ENCODE measurements at regions not wholly inside any gene's neighbourhood (a gene's known extent, or its start where the extent isn't known, plus 50 kb on each side); places are given as distances from the start of the nearest gene placed in this dataset.

DNA sequence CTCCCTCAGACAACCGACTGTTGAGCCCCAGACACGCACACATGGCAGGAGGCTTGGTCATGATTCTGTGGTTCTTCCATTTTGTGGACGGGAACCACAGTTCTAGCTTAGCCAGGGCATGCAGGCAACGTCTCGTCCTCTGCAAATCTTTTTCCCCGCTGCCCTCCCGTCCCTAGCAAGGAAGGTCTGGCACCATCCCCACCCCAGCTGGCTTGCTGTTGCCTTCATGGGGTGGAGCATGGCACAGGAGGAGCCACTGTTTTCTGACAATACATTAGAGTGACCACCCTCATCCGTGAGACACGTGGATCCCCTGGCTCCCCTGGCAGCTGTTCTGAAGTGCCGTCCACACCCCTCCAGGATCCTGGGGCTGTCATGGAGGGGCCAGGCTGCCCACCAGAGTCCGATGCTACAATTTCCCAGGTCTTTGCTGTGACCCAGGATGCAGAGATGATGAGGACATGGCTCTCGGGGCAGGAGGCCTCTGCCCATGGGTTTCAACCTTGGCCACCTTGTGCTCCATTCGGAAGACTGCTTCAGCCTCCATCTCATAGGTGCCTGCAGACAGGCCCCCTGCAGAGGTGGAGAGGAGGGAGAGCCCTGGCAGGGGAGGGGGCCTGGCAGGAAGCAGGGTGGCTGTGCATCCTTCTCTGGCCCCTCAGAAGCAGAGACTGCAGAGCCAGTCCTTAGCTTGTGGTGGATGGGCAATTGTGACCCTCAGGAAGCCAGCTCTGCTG, 233.6 kb downstream of the GLRX3 start:
- ChIA-PET POLR2A (no interaction called here), CTCF (no interaction called here)
- no TSS peak for BruUV-seq (replicated peaks)
- in situ Hi-C loops (cut with HindIII; ENCODE audit: low pct_unique_long_range_greater_than_20kb, low sequenced_read_pairs) (no loop called here), intact Hi-C loops (cut with micrococcal nuclease; ENCODE audit: unreplicated experiment) (no loop called here)
- Histone ChIP-seq H3K27ac (ENCODE audit: low read length) (no peak overlapping the region), H3K9me3 (ENCODE audit: control insufficient read depth, insufficient read depth, low read depth, low read length) (no peaks in the 10 kb centered on the region), H3K4me1 (ENCODE audit: control insufficient read depth, insufficient read depth, low read length) (no peaks in the 10 kb centered on the region), H3K4me3 (ENCODE audit: low read depth in 2 of 2, low read length in 2 of 2) (no peak overlapping the region), H3K27me3 (ENCODE audit: control insufficient read depth, insufficient read depth, low read length) (no peaks in the 10 kb centered on the region), H3K36me3 (ENCODE audit: control insufficient read depth, insufficient read depth, low read length) (no peaks in the 10 kb centered on the region)
- DNase-seq (ENCODE audit: low read depth, low spot score) (no peak), ATAC-seq (no peak)
- TF ChIP-seq, protein P1, sequence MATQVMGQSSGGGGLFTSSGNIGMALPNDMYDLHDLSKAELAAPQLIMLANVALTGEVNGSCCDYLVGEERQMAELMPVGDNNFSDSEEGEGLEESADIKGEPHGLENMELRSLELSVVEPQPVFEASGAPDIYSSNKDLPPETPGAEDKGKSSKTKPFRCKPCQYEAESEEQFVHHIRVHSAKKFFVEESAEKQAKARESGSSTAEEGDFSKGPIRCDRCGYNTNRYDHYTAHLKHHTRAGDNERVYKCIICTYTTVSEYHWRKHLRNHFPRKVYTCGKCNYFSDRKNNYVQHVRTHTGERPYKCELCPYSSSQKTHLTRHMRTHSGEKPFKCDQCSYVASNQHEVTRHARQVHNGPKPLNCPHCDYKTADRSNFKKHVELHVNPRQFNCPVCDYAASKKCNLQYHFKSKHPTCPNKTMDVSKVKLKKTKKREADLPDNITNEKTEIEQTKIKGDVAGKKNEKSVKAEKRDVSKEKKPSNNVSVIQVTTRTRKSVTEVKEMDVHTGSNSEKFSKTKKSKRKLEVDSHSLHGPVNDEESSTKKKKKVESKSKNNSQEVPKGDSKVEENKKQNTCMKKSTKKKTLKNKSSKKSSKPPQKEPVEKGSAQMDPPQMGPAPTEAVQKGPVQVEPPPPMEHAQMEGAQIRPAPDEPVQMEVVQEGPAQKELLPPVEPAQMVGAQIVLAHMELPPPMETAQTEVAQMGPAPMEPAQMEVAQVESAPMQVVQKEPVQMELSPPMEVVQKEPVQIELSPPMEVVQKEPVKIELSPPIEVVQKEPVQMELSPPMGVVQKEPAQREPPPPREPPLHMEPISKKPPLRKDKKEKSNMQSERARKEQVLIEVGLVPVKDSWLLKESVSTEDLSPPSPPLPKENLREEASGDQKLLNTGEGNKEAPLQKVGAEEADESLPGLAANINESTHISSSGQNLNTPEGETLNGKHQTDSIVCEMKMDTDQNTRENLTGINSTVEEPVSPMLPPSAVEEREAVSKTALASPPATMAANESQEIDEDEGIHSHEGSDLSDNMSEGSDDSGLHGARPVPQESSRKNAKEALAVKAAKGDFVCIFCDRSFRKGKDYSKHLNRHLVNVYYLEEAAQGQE (IDR thresholded peaks at IDR 0.05; ENCODE audit: insufficient read depth in 1 of 2, low read depth in 2 of 2, low read length in 1 of 2), result no peak
- TF ChIP-seq POLR2AphosphoS5 (IDR thresholded peaks at IDR 0.05; ENCODE audit: low read depth, low read length) (no peak), TCF7L2 (IDR thresholded peaks at IDR 0.05; ENCODE audit: low read depth, low read length) (no peak), SIN3A (IDR thresholded peaks at IDR 0.05; ENCODE audit: borderline replicate concordance, insufficient read depth, low read depth, low read length) (no peak)

DNA sequence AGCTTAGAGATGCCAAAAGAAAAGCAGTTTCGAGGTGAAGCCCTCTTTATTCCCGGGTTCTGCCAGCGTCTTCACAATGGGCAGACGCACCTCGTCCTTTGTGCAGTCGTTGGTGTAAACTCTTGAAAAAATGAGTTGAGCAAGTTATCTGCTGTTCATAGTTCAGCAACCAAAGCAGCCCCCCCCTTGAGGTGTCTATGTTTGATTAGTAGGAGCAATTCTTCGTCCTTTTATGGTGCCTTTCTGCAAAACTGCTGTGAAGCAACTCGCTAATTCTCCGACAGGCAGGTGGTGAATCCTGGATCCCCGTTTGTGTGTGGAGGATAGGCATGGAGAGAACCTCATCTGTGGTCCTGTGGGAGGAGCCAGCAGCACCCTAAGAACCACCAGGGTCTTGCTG, 234.5 kb downstream of the GLRX3 start:
- CTCF ChIA-PET, result no interaction called here
- Histone ChIP-seq H3K9me3 (ENCODE audit: control insufficient read depth, insufficient read depth, low read depth, low read length) (no peaks in the 10 kb centered on the region), H3K4me3 (ENCODE audit: low read depth in 2 of 2, low read length in 2 of 2) (no peak overlapping the region), H3K27me3 (ENCODE audit: control insufficient read depth, insufficient read depth, low read length) (no peaks in the 10 kb centered on the region; the same call in 1 of the 2 replicates), H3K36me3 (ENCODE audit: control insufficient read depth, insufficient read depth, low read length) (no peaks in the 10 kb centered on the region), H3K27ac (ENCODE audit: low read length) (no peak overlapping the region), H3K4me1 (ENCODE audit: control insufficient read depth, insufficient read depth, low read length) (no peaks in the 10 kb centered on the region)
- ATAC-seq, result no peak
- POLR2A ChIA-PET, result no interaction called here
- in situ Hi-C loops (cut with HindIII; ENCODE audit: low pct_unique_long_range_greater_than_20kb, low sequenced_read_pairs) (no loop called here), intact Hi-C loops (cut with micrococcal nuclease; ENCODE audit: unreplicated experiment) (no loop called here)
- no TSS peak for BruUV-seq (replicated peaks)
- no peak for DNase-seq (ENCODE audit: low read depth, low spot score)
- TF ChIP-seq, protein P1 (IDR thresholded peaks at IDR 0.05; ENCODE audit: insufficient read depth in 1 of 2, low read depth in 2 of 2, low read length in 1 of 2), result no peak
- no peak for TF ChIP-seq SIN3A (IDR thresholded peaks at IDR 0.05; ENCODE audit: borderline replicate concordance, insufficient read depth, low read depth, low read length)
- no peak for TF ChIP-seq TCF7L2 (IDR thresholded peaks at IDR 0.05; ENCODE audit: low read depth, low read length)
- TF ChIP-seq POLR2AphosphoS5 (IDR thresholded peaks at IDR 0.05; ENCODE audit: low read depth, low read length), result no peak
- TF ChIP-seq, protein P2, sequence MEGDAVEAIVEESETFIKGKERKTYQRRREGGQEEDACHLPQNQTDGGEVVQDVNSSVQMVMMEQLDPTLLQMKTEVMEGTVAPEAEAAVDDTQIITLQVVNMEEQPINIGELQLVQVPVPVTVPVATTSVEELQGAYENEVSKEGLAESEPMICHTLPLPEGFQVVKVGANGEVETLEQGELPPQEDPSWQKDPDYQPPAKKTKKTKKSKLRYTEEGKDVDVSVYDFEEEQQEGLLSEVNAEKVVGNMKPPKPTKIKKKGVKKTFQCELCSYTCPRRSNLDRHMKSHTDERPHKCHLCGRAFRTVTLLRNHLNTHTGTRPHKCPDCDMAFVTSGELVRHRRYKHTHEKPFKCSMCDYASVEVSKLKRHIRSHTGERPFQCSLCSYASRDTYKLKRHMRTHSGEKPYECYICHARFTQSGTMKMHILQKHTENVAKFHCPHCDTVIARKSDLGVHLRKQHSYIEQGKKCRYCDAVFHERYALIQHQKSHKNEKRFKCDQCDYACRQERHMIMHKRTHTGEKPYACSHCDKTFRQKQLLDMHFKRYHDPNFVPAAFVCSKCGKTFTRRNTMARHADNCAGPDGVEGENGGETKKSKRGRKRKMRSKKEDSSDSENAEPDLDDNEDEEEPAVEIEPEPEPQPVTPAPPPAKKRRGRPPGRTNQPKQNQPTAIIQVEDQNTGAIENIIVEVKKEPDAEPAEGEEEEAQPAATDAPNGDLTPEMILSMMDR (IDR thresholded peaks at IDR 0.05), result no peak
